ENCODE measurements at regions not wholly inside any gene's neighbourhood (a gene's known extent, or its start where the extent isn't known, plus 50 kb on each side); places are given as distances from the start of the nearest gene placed in this dataset.

- no peak overlapping the region for H3K4me3 ChIP-seq (ENCODE audit: insufficient read depth in 1 of 2, low read depth in 1 of 2, low read length in 2 of 2)
- no peak overlapping the region for H2BK12ac ChIP-seq (ENCODE audit: low read length in 2 of 2)
- no peak overlapping the region for H2AK5ac ChIP-seq (ENCODE audit: low read length, severe bottlenecking)
- no peak overlapping the region for H3K27ac ChIP-seq (ENCODE audit: low read length, poor library complexity, severe bottlenecking)
- no peak overlapping the region for H3K9ac ChIP-seq (ENCODE audit: low read length)
- H3K79me1 ChIP-seq (replicated peaks; ENCODE audit: low read length, poor library complexity, severe bottlenecking), result no peaks in the 10 kb centered on the region
- H3K23ac ChIP-seq (ENCODE audit: low read length in 2 of 2), result no peak overlapping the region
- no peak overlapping the region for H3K4me2 ChIP-seq (ENCODE audit: low read length, poor library complexity, severe bottlenecking)
- H2BK15ac ChIP-seq (ENCODE audit: low read depth, poor library complexity, severe bottlenecking), result no peak overlapping the region
- H3K14ac ChIP-seq (ENCODE audit: low read length in 2 of 2), result no peak overlapping the region
- peaks cover 0 to 12% of the 10 kb centered on the region in 2 experiments for H3K27me3 ChIP-seq (ENCODE audit: control insufficient read depth in 1 of 2, insufficient read depth in 1 of 2, low read length in 2 of 2)
- H2AFZ ChIP-seq (ENCODE audit: low read depth, low read length), result no peak overlapping the region
- no peaks in the 10 kb centered on the region for H3K36me3 ChIP-seq (ENCODE audit: control insufficient read depth in 1 of 2, insufficient read depth in 2 of 2, low read depth in 1 of 2, low read length in 2 of 2)
- WGBS, result 68% methylated on average over 3 of the region's 3 CpGs
- no peaks in the 10 kb centered on the region for H3K4me1 ChIP-seq (ENCODE audit: control insufficient read depth, insufficient read depth, low read depth, low read length)
- H2BK5ac ChIP-seq (ENCODE audit: low read depth, low read length, poor library complexity, severe bottlenecking), result no peak overlapping the region
- no peak overlapping the region for H3K18ac ChIP-seq (ENCODE audit: low read depth in 1 of 2, low read length in 2 of 2)
- H2BK120ac ChIP-seq (ENCODE audit: low read depth, low read length), result no peak overlapping the region
- H4K91ac ChIP-seq (ENCODE audit: low read length), result no peak overlapping the region
- no peak overlapping the region for H3K4ac ChIP-seq (ENCODE audit: low read depth in 1 of 2, low read length in 2 of 2)
- no peaks in the 10 kb centered on the region for H3K9me3 ChIP-seq (ENCODE audit: control insufficient read depth, low read length)
- no peak overlapping the region for H4K8ac ChIP-seq (ENCODE audit: low read length)
- no peak for DNase-seq
Measured at GRCh38 chr6:100101644-100102043, 107.6 kb upstream of the MCHR2 start.

GRCh38 chr6:100100776-100101175 lies 106.8 kb upstream of the MCHR2 start:
- no peak overlapping the region for H4K8ac ChIP-seq (ENCODE audit: low read length)
- no peak overlapping the region for H3K14ac ChIP-seq (ENCODE audit: low read length in 2 of 2)
- no peaks in the 10 kb centered on the region for H3K4me1 ChIP-seq (ENCODE audit: control insufficient read depth, insufficient read depth, low read depth, low read length)
- no peak overlapping the region for H2AFZ ChIP-seq (ENCODE audit: low read depth, low read length)
- no peak overlapping the region for H2BK12ac ChIP-seq (ENCODE audit: low read length in 2 of 2)
- H3K36me3 ChIP-seq (ENCODE audit: control insufficient read depth in 1 of 2, insufficient read depth in 2 of 2, low read depth in 1 of 2, low read length in 2 of 2), result no peaks in the 10 kb centered on the region
- H2BK120ac ChIP-seq (ENCODE audit: low read depth, low read length), result no peak overlapping the region
- H3K27me3 ChIP-seq (ENCODE audit: control insufficient read depth in 1 of 2, insufficient read depth in 1 of 2, low read length in 2 of 2), result peaks cover 0 to 4% of the 10 kb centered on the region in 2 experiments
- H3K27ac ChIP-seq (ENCODE audit: low read length, poor library complexity, severe bottlenecking), result no peak overlapping the region
- no peak overlapping the region for H3K4me3 ChIP-seq (ENCODE audit: insufficient read depth in 1 of 2, low read depth in 1 of 2, low read length in 2 of 2)
- H4K91ac ChIP-seq (ENCODE audit: low read length), result no peak overlapping the region
- H2AK5ac ChIP-seq (ENCODE audit: low read length, severe bottlenecking), result no peak overlapping the region
- no peaks in the 10 kb centered on the region for H3K9me3 ChIP-seq (ENCODE audit: control insufficient read depth, low read length)
- H3K4ac ChIP-seq (ENCODE audit: low read depth in 1 of 2, low read length in 2 of 2), result no peak overlapping the region
- no peak overlapping the region for H3K18ac ChIP-seq (ENCODE audit: low read depth in 1 of 2, low read length in 2 of 2)
- no peak overlapping the region for H3K23ac ChIP-seq (ENCODE audit: low read length in 2 of 2)
- no peak for DNase-seq
- no peak overlapping the region for H2BK15ac ChIP-seq (ENCODE audit: low read depth, poor library complexity, severe bottlenecking)
- H3K9ac ChIP-seq (ENCODE audit: low read length), result no peak overlapping the region
- no peak overlapping the region for H2BK5ac ChIP-seq (ENCODE audit: low read depth, low read length, poor library complexity, severe bottlenecking)
- H3K79me1 ChIP-seq (replicated peaks; ENCODE audit: low read length, poor library complexity, severe bottlenecking), result no peaks in the 10 kb centered on the region
- H3K4me2 ChIP-seq (ENCODE audit: low read length, poor library complexity, severe bottlenecking), result no peak overlapping the region

GRCh38 chr6:100099189-100100074 lies 105.4 kb upstream of the MCHR2 start:
- no peak overlapping the region for H2BK12ac ChIP-seq (ENCODE audit: low read length in 2 of 2)
- H3K4ac ChIP-seq (ENCODE audit: low read depth in 1 of 2, low read length in 2 of 2), result no peak overlapping the region
- 50% methylated on average over 1 of the region's 4 CpGs for WGBS
- H4K91ac ChIP-seq (ENCODE audit: low read length), result no peak overlapping the region
- peak; percentile 30 for DNase-seq
- no peak overlapping the region for H2BK120ac ChIP-seq (ENCODE audit: low read depth, low read length)
- H4K8ac ChIP-seq (ENCODE audit: low read length), result no peak overlapping the region
- H3K4me2 ChIP-seq (ENCODE audit: low read length, poor library complexity, severe bottlenecking), result no peak overlapping the region
- no peak overlapping the region for H2BK5ac ChIP-seq (ENCODE audit: low read depth, low read length, poor library complexity, severe bottlenecking)
- peaks cover 0 to 4% of the 10 kb centered on the region in 2 experiments for H3K27me3 ChIP-seq (ENCODE audit: control insufficient read depth in 1 of 2, insufficient read depth in 1 of 2, low read length in 2 of 2)
- H3K23ac ChIP-seq (ENCODE audit: low read length in 2 of 2), result no peak overlapping the region
- H3K18ac ChIP-seq (ENCODE audit: low read depth in 1 of 2, low read length in 2 of 2), result no peak overlapping the region
- no peak overlapping the region for H3K4me3 ChIP-seq (ENCODE audit: insufficient read depth in 1 of 2, low read depth in 1 of 2, low read length in 2 of 2)
- no peaks in the 10 kb centered on the region for H3K9me3 ChIP-seq (ENCODE audit: control insufficient read depth, low read length)
- H2AK5ac ChIP-seq (ENCODE audit: low read length, severe bottlenecking), result no peak overlapping the region
- no peak overlapping the region for H2BK15ac ChIP-seq (ENCODE audit: low read depth, poor library complexity, severe bottlenecking)
- no peaks in the 10 kb centered on the region for H3K36me3 ChIP-seq (ENCODE audit: control insufficient read depth in 1 of 2, insufficient read depth in 2 of 2, low read depth in 1 of 2, low read length in 2 of 2)
- no peak overlapping the region for H2AFZ ChIP-seq (ENCODE audit: low read depth, low read length)
- no peaks in the 10 kb centered on the region for H3K4me1 ChIP-seq (ENCODE audit: control insufficient read depth, insufficient read depth, low read depth, low read length)
- no peak overlapping the region for H3K14ac ChIP-seq (ENCODE audit: low read length in 2 of 2)
- no peak overlapping the region for H3K9ac ChIP-seq (ENCODE audit: low read length)
- H3K27ac ChIP-seq (ENCODE audit: low read length, poor library complexity, severe bottlenecking), result no peak overlapping the region
- no peaks in the 10 kb centered on the region for H3K79me1 ChIP-seq (replicated peaks; ENCODE audit: low read length, poor library complexity, severe bottlenecking)

GRCh38 chr6:100096936-100097335 lies 102.9 kb upstream of the MCHR2 start:
- Histone ChIP-seq H4K91ac (ENCODE audit: low read length) (no peak overlapping the region), H3K9ac (ENCODE audit: low read length) (no peak overlapping the region), H2BK5ac (ENCODE audit: low read depth, low read length, poor library complexity, severe bottlenecking) (no peak overlapping the region), H3K79me1 (replicated peaks; ENCODE audit: low read length, poor library complexity, severe bottlenecking) (no peaks in the 10 kb centered on the region), H3K4me1 (ENCODE audit: control insufficient read depth, insufficient read depth, low read depth, low read length) (no peaks in the 10 kb centered on the region), H2AFZ (ENCODE audit: low read depth, low read length) (no peak overlapping the region), H2AK5ac (ENCODE audit: low read length, severe bottlenecking) (no peak overlapping the region), H3K4me2 (ENCODE audit: low read length, poor library complexity, severe bottlenecking) (no peak overlapping the region), H2BK15ac (ENCODE audit: low read depth, poor library complexity, severe bottlenecking) (no peak overlapping the region), H3K27me3 (ENCODE audit: control insufficient read depth in 1 of 2, insufficient read depth in 1 of 2, low read length in 2 of 2) (peaks cover 0 to 2% of the 10 kb centered on the region in 2 experiments), H3K4me3 (ENCODE audit: insufficient read depth in 1 of 2, low read depth in 1 of 2, low read length in 2 of 2) (no peak overlapping the region), H4K8ac (ENCODE audit: low read length) (no peak overlapping the region), H2BK12ac (ENCODE audit: low read length in 2 of 2) (no peak overlapping the region), H3K36me3 (ENCODE audit: control insufficient read depth in 1 of 2, insufficient read depth in 2 of 2, low read depth in 1 of 2, low read length in 2 of 2) (no peaks in the 10 kb centered on the region), H3K14ac (ENCODE audit: low read length in 2 of 2) (no peak overlapping the region), H3K23ac (ENCODE audit: low read length in 2 of 2) (no peak overlapping the region), H2BK120ac (ENCODE audit: low read depth, low read length) (no peak overlapping the region), H3K9me3 (ENCODE audit: control insufficient read depth, low read length) (no peaks in the 10 kb centered on the region), H3K4ac (ENCODE audit: low read depth in 1 of 2, low read length in 2 of 2) (no peak overlapping the region), H3K27ac (ENCODE audit: low read length, poor library complexity, severe bottlenecking) (no peak overlapping the region), H3K18ac (ENCODE audit: low read depth in 1 of 2, low read length in 2 of 2) (no peak overlapping the region)
- no peak for DNase-seq
